SK-N-SH (cell line): ENCODE measurements at regions not wholly inside any gene's neighbourhood (a gene's known extent, or its start where the extent isn't known, plus 50 kb on each side); places are given as distances from the start of the nearest gene placed in this dataset.

Experiments
- CTCF ChIA-PET: fragments of 300-600, 350-600 bp; formaldehyde crosslinking; extraction: SDS; loops from one replicate; lab custom pipeline; 2021; lab: Yijun Ruan, JAX
- POLR2A ChIA-PET: fragments of 350-600 bp; sonication (Branson Sonifier 250); formaldehyde crosslinking; extraction: SDS; loops from one replicate; lab custom pipeline; 2020; ENCODE audit warnings: antibody characterized with exemption, inconsistent platforms; lab: Yijun Ruan, JAX
- DNase-seq: peaks from one replicate; pipeline ENCODE4 v3.0.0; 2012
- H2AFZ ChIP-seq: fragments of 200-600 bp; sonication (generic); 2 replicates; pipeline ENCODE4 v1.8.1; 2016; ENCODE audit warnings: antibody characterized with exemption, mild to moderate bottlenecking, low read depth
- H3F3A ChIP-seq: fragments of 200-600 bp; sonication (generic); replicated peaks from 2 replicates; pipeline ENCODE3; 2016; ENCODE audit warnings: antibody characterized with exemption, mild to moderate bottlenecking; ENCODE audit not compliant: insufficient read depth
- H3K27ac ChIP-seq, 2 experiments: fragments of 200-500 bp in 1 of 2; fragments of 200-600 bp in 1 of 2; sonication (Bioruptor generic) in 1 of 2; sonication (generic), shearing (Covaris generic) in 1 of 2; 2 replicates each; pipeline versions ENCODE4 v1.5.1 to v1.6.1; 2014 to 2016; ENCODE audit warnings: low read depth in 2 of 2, inconsistent platforms in 1 of 2, low read length in 1 of 2, mild to moderate bottlenecking in 1 of 2, mixed read lengths in 1 of 2
- H3K27me3 ChIP-seq: fragments of 200-600 bp; sonication (generic), shearing (Covaris generic); 2 replicates; pipeline ENCODE4 v1.6.1; 2016; ENCODE audit warnings: mixed run types; ENCODE audit not compliant: insufficient read depth
- H3K36me3 ChIP-seq, 2 experiments: fragments of 200-500 bp in 1 of 2; fragments of 200-600 bp in 1 of 2; sonication (Bioruptor generic) in 1 of 2; sonication (generic) in 1 of 2; replicated peaks in 1 of 2; 2 replicates each; pipeline versions ENCODE3 to v1.5.1; 2014 to 2016; ENCODE audit warnings: low read length in 1 of 2, mild to moderate bottlenecking in 1 of 2; ENCODE audit not compliant: insufficient read depth in 2 of 2, control insufficient read depth in 1 of 2
- H3K4me1 ChIP-seq, 2 experiments: fragments of 200-500 bp in 1 of 2; fragments of 200-600 bp in 1 of 2; sonication (Bioruptor generic) in 1 of 2; sonication (generic), shearing (Covaris generic) in 1 of 2; 2 replicates each; pipeline versions ENCODE4 v1.5.1 to v1.6.1; 2014 to 2016; ENCODE audit warnings: low read depth in 1 of 2, low read length in 1 of 2, mixed run types in 1 of 2; ENCODE audit not compliant: insufficient read depth in 2 of 2, control insufficient read depth in 1 of 2
- H3K4me2 ChIP-seq: fragments of 200-600 bp; sonication (generic), shearing (Covaris generic); 2 replicates; pipeline ENCODE4 v1.6.1; 2017; ENCODE audit warnings: mixed run types
- H3K4me3 ChIP-seq, 2 experiments: fragments of 200-500 bp in 1 of 2; fragments of 200-600 bp in 1 of 2; sonication (Bioruptor generic) in 1 of 2; sonication (generic), shearing (Covaris generic) in 1 of 2; 2 replicates each; pipeline versions ENCODE4 v1.5.1 to v1.8.1; 2014 to 2016; ENCODE audit warnings: low read depth in 2 of 2, inconsistent platforms in 1 of 2, low read length in 1 of 2, mild to moderate bottlenecking in 1 of 2, mixed read lengths in 1 of 2, moderate library complexity in 1 of 2
- H3K79me2 ChIP-seq: fragments of 200-600 bp; sonication (generic); 2 replicates; pipeline ENCODE4 v1.8.1; 2017; ENCODE audit warnings: mild to moderate bottlenecking; ENCODE audit not compliant: insufficient read depth
- H3K9ac ChIP-seq: fragments of 200-600 bp; sonication (generic); 2 replicates; pipeline ENCODE4 v1.6.1; 2017; ENCODE audit warnings: mixed run types
- H3K9me2 ChIP-seq: fragments of 200-600 bp; sonication (generic); 2 replicates; pipeline ENCODE4 v1.6.1; 2017; ENCODE audit warnings: mixed run types
- H3K9me3 ChIP-seq: fragments of 200-600 bp; sonication (generic); 2 replicates; pipeline ENCODE4 v1.6.1; 2017; ENCODE audit warnings: mixed run types, mild to moderate bottlenecking, moderate library complexity
- H4K20me1 ChIP-seq: fragments of 200-600 bp; sonication (generic); 2 replicates; pipeline ENCODE4 v1.6.1; 2017; ENCODE audit warnings: mild to moderate bottlenecking, mixed run types; ENCODE audit not compliant: insufficient read depth
- CHD2 ChIP-seq: fragments of 150-350 bp; IDR thresholded peaks from 2 replicates; pipeline ENCODE4 v1.6.1; 2018; ENCODE audit warnings: low read length; ENCODE audit not compliant: partially characterized antibody
- ELF1 ChIP-seq: IDR thresholded peaks from 2 replicates; pipeline ENCODE4 v1.4.0; 2012
- EZH2phosphoT487 ChIP-seq: fragments of 200-600 bp; sonication (generic); IDR thresholded peaks from 2 replicates; pipeline ENCODE4 v1.6.1; 2017; ENCODE audit warnings: low read depth, mixed run types, mild to moderate bottlenecking, antibody characterized with exemption, moderate library complexity, borderline replicate concordance
- FOSL2 ChIP-seq: IDR thresholded peaks from 2 replicates; pipeline ENCODE4 v1.4.0; 2012; ENCODE audit warnings: low read depth, mild to moderate bottlenecking, moderate library complexity, borderline replicate concordance
- FOXJ3 ChIP-seq: sonication (generic); formaldehyde crosslinking; IDR thresholded peaks from 2 replicates; pipeline ENCODE4 v1.5.1; 2020; ENCODE audit warnings: mild to moderate bottlenecking, missing genetic modification reagents
- FOXM1 ChIP-seq: IDR thresholded peaks from 2 replicates; pipeline ENCODE4 v1.4.0; 2012; ENCODE audit warnings: low read depth, mild to moderate bottlenecking
- MXI1 ChIP-seq: IDR thresholded peaks from 2 replicates; pipeline ENCODE4 v1.6.1; 2012; ENCODE audit warnings: mild to moderate bottlenecking, low read depth, low read length, improper control_type of control experiment
- RAD21 ChIP-seq: IDR thresholded peaks from 2 replicates; pipeline ENCODE4 v1.6.1; 2012; ENCODE audit warnings: mild to moderate bottlenecking, low read length
- RFX5 ChIP-seq: IDR thresholded peaks from 2 replicates; pipeline ENCODE4 v1.6.1; 2012; ENCODE audit warnings: mild to moderate bottlenecking, improper control_type of control experiment, low read length
- RXRA ChIP-seq: IDR thresholded peaks from 2 replicates; pipeline ENCODE4 v1.4.0; 2012; ENCODE audit warnings: low read depth, mild to moderate bottlenecking, borderline replicate concordance
- TAF1 ChIP-seq: IDR thresholded peaks from 2 replicates; pipeline ENCODE4 v1.6.1; 2012; ENCODE audit warnings: low read depth, mild to moderate bottlenecking, low read length, moderate library complexity, borderline replicate concordance
- USF1 ChIP-seq: IDR thresholded peaks from 2 replicates; pipeline ENCODE4 v1.4.0; 2012; ENCODE audit warnings: low read depth, borderline replicate concordance
- USF2 ChIP-seq: fragments of 150-350 bp; IDR thresholded peaks from 2 replicates; pipeline ENCODE4 v1.6.1; 2017; ENCODE audit warnings: antibody characterized with exemption, low read length, low read depth, borderline replicate concordance
- YY1 ChIP-seq: IDR thresholded peaks from 2 replicates; pipeline ENCODE4 v1.4.0; 2012; ENCODE audit warnings: low read depth, mild to moderate bottlenecking
- WGBS: methylation state at CpG from one replicate; pipeline ENCODE4 v1.1.6; 2017; ENCODE audit warnings: low lambda C conversion rate; 5-methylcytosine and 5-hydroxymethylcytosine counted together
- TF ChIP-seq, protein P1 (sequence below): IDR thresholded peaks from 2 replicates; pipeline ENCODE4 v1.6.1; 2012; ENCODE audit warnings: mild to moderate bottlenecking, low read depth, low read length, moderate library complexity

- ChIA-PET CTCF (no interaction called here), POLR2A (no interaction called here)
- WGBS: 80% methylated on average over 2 of the region's 2 CpGs
- no peaks in the 10 kb centered on the region for H3F3A ChIP-seq
- H3K4me3 ChIP-seq: no peak overlapping the region
- no peak overlapping the region for H2AFZ ChIP-seq
- H3K4me2 ChIP-seq: no peak overlapping the region
- H3K4me1 ChIP-seq: peaks cover 0 to 9% of the 10 kb centered on the region in 2 experiments; a peak in 1 of 4 replicates
- no peaks in the 10 kb centered on the region for H3K9me3 ChIP-seq
- no peaks in the 10 kb centered on the region for H3K79me2 ChIP-seq
- no peaks in the 10 kb centered on the region for H4K20me1 ChIP-seq
- H3K27me3 ChIP-seq: no peaks in the 10 kb centered on the region
- no peak for DNase-seq
- no peak overlapping the region for H3K9ac ChIP-seq
- H3K27ac ChIP-seq: no peak overlapping the region
- H3K9me2 ChIP-seq: no peaks in the 10 kb centered on the region
- H3K36me3 ChIP-seq: no peaks in the 10 kb centered on the region
- TF ChIP-seq FOXJ3 (CRISPR knock-in tag): no peak
- TF ChIP-seq, protein P1, sequence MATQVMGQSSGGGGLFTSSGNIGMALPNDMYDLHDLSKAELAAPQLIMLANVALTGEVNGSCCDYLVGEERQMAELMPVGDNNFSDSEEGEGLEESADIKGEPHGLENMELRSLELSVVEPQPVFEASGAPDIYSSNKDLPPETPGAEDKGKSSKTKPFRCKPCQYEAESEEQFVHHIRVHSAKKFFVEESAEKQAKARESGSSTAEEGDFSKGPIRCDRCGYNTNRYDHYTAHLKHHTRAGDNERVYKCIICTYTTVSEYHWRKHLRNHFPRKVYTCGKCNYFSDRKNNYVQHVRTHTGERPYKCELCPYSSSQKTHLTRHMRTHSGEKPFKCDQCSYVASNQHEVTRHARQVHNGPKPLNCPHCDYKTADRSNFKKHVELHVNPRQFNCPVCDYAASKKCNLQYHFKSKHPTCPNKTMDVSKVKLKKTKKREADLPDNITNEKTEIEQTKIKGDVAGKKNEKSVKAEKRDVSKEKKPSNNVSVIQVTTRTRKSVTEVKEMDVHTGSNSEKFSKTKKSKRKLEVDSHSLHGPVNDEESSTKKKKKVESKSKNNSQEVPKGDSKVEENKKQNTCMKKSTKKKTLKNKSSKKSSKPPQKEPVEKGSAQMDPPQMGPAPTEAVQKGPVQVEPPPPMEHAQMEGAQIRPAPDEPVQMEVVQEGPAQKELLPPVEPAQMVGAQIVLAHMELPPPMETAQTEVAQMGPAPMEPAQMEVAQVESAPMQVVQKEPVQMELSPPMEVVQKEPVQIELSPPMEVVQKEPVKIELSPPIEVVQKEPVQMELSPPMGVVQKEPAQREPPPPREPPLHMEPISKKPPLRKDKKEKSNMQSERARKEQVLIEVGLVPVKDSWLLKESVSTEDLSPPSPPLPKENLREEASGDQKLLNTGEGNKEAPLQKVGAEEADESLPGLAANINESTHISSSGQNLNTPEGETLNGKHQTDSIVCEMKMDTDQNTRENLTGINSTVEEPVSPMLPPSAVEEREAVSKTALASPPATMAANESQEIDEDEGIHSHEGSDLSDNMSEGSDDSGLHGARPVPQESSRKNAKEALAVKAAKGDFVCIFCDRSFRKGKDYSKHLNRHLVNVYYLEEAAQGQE: no peak
- no peak for TF ChIP-seq USF2
- no peak for TF ChIP-seq ELF1
- no peak for TF ChIP-seq RAD21
- TF ChIP-seq FOSL2: no peak
- TF ChIP-seq YY1: no peak
- TF ChIP-seq RXRA: no peak
- no peak for TF ChIP-seq FOXM1
- no peak for TF ChIP-seq RFX5
- TF ChIP-seq CHD2: no peak
- TF ChIP-seq TAF1: no peak
- TF ChIP-seq USF1: no peak
- no peak for TF ChIP-seq MXI1
- TF ChIP-seq EZH2phosphoT487: no peak
Measured at GRCh38 chr3:178342111-178342510, 194.1 kb upstream of the KCNMB2 start.
